GM12865 (cell line): ENCODE measurements at regions not wholly inside any gene's neighbourhood (a gene's known extent, or its start where the extent isn't known, plus 50 kb on each side); places are given as distances from the start of the nearest gene placed in this dataset.

Experiments
- DNase-seq: peaks from one replicate; pipeline ENCODE4 v3.0.0; 2010; ENCODE audit warnings: low read depth
- H3K4me3 ChIP-seq: 2 replicates; pipeline ENCODE4 v1.5.1; 2011; ENCODE audit warnings: mild to moderate bottlenecking, low read depth, low read length, control low read depth
- CTCF ChIP-seq: IDR thresholded peaks from 2 replicates; pipeline ENCODE4 v1.5.1; 2011; ENCODE audit warnings: low read length, control low read depth, low read depth, inconsistent platforms; ENCODE audit not compliant: insufficient read depth; ENCODE audit errors: missing control alignments

GRCh38 chr3:79878708-79879107 is 110.9 kb upstream of the ROBO1 start:
- H3K4me3 ChIP-seq: no peak overlapping the region
- TF ChIP-seq CTCF: no peak
- DNase-seq: no peak

- no peak overlapping the region for H3K4me3 ChIP-seq
- TF ChIP-seq CTCF: no peak
- no peak for DNase-seq
These were observed 106.8 kb upstream of the ROBO1 start for GRCh38 chr3:79874646-79875045.

- no peak for TF ChIP-seq CTCF
These were observed 104.7 kb upstream of the ROBO1 start for GRCh38 chr3:79872483-79872882.

GRCh38 chr3:79871656-79872055 is 103.9 kb upstream of the ROBO1 start:
- DNase-seq: no peak

More at GRCh38 chr3:79872483-79872882, 104.7 kb upstream of the ROBO1 start:
- no peak for DNase-seq
- H3K4me3 ChIP-seq: no peak overlapping the region

GRCh38 chr3:79870313-79870620 is 102.5 kb upstream of the ROBO1 start:
- no peak overlapping the region for H3K4me3 ChIP-seq
- DNase-seq: no peak
- TF ChIP-seq CTCF: no peak

More at GRCh38 chr3:79871656-79872055, 103.9 kb upstream of the ROBO1 start:
- TF ChIP-seq CTCF: no peak
- H3K4me3 ChIP-seq: no peak overlapping the region

- no peak for DNase-seq
- H3K4me3 ChIP-seq: no peak overlapping the region
- no peak for TF ChIP-seq CTCF
These were observed 101.9 kb upstream of the ROBO1 start for GRCh38 chr3:79869461-79870312.

- no peak overlapping the region for H3K4me3 ChIP-seq
- no peak for TF ChIP-seq CTCF
- no peak for DNase-seq
These were observed 98.4 kb upstream of the ROBO1 start for GRCh38 chr3:79866162-79866561.
